ENCODE measurements at regions not wholly inside any gene's neighbourhood (a gene's known extent, or its start where the extent isn't known, plus 50 kb on each side); places are given as distances from the start of the nearest gene placed in this dataset.

DNA sequence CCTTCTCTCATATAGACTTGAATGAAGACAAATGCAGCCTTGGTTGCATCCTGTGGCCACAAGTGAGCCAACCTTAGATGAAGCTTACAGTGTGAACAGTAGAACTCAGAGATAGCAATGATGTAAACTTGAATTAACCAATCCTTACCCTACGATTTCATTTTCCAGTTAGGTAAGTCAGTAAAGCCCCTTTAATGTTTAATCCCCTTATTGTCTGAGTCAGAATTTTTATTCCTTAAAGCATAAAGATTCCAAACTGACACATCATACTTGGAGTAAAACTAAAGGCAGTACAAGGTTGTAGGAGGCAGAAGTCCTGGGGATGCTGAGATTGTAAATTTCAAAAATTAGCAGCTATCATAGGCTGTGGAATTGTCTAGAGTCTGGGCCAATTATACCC is 507.8 kb upstream of the DPH6 start:
- SMC1A ChIA-PET (ENCODE audit: uncharacterized antibody, unreplicated experiment) = no interaction called here
- RAD21 ChIA-PET (ENCODE audit: unreplicated experiment) = no interaction called here
- no peak overlapping the region for H3K4me3 ChIP-seq
- ATAC-seq = no peak
- H3K79me2 ChIP-seq (ENCODE audit: control insufficient read depth, insufficient read depth, low read length) = no peaks in the 10 kb centered on the region
- H3K4me1 ChIP-seq (ENCODE audit: control insufficient read depth, insufficient read depth, low read length) = no peaks in the 10 kb centered on the region
- BruUV-seq (replicated peaks) = no TSS peak
- CTCF ChIA-PET = no interaction called here
- in situ Hi-C loops (cut with MboI) = no loop called here
- no peak for FAIRE-seq
- no peak overlapping the region for H2AFZ ChIP-seq (ENCODE audit: control insufficient read depth, low read depth, low read length)
- no peak overlapping the region for H3K4me2 ChIP-seq (ENCODE audit: control insufficient read depth, insufficient read depth)
- no peaks in the 10 kb centered on the region; the same call in 2 of the 3 replicates for H3K9me3 ChIP-seq (replicated peaks; ENCODE audit: control insufficient read depth, insufficient read depth, low read length)
- no peaks in the 10 kb centered on the region for H4K20me1 ChIP-seq (ENCODE audit: control insufficient read depth, insufficient read depth)
- H3K9ac ChIP-seq (ENCODE audit: control insufficient read depth, insufficient read depth, low read length) = no peak overlapping the region
- POLR2A ChIA-PET = no interaction called here
- intact Hi-C loops (cut with micrococcal nuclease; ENCODE audit: unreplicated experiment) = no loop called here
- WGBS (ENCODE audit: insufficient coverage, insufficient replicate concordance, low lambda C conversion rate, missing lambda C conversion rate) = 0% methylated on average over 1 of the region's 1 CpG
- H3K36me3 ChIP-seq (ENCODE audit: control insufficient read depth in 2 of 2, insufficient read depth in 2 of 2, low read length in 1 of 2) = no peaks in the 10 kb centered on the region
- H3K27me3 ChIP-seq (replicated peaks in 1 of 2; ENCODE audit: control insufficient read depth in 2 of 2, insufficient read depth in 2 of 2, low read length in 1 of 2) = no peaks in the 10 kb centered on the region
- no peak for TF ChIP-seq ZNF274 (IDR thresholded peaks at IDR 0.05; ENCODE audit: insufficient read depth, insufficient read length)
- TF ChIP-seq SUZ12 (IDR thresholded peaks at IDR 0.05; ENCODE audit: unreplicated experiment) = no peak
- no peak for TF ChIP-seq ZBED1 (IDR thresholded peaks at IDR 0.05; ENCODE audit: borderline replicate concordance)
- no peak for TF ChIP-seq ESRRA (IDR thresholded peaks at IDR 0.05; ENCODE audit: low read length)
- no peak for TF ChIP-seq BRCA1 (IDR thresholded peaks at IDR 0.05; ENCODE audit: low read depth, low read length)
- TF ChIP-seq MTA3 (IDR thresholded peaks at IDR 0.05; ENCODE audit: borderline replicate concordance, low read length) = no peak
- no peak for TF ChIP-seq IKZF1 (conservative IDR thresholded peaks at IDR 0.05)
- TF ChIP-seq STAT1 (conservative IDR thresholded peaks at IDR 0.05) = no peak
- TF ChIP-seq, protein P1, sequence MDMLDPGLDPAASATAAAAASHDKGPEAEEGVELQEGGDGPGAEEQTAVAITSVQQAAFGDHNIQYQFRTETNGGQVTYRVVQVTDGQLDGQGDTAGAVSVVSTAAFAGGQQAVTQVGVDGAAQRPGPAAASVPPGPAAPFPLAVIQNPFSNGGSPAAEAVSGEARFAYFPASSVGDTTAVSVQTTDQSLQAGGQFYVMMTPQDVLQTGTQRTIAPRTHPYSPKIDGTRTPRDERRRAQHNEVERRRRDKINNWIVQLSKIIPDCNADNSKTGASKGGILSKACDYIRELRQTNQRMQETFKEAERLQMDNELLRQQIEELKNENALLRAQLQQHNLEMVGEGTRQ (IDR thresholded peaks at IDR 0.05; ENCODE audit: borderline replicate concordance, low read depth, low read length) = no peak
- no peak for TF ChIP-seq LARP7 (IDR thresholded peaks at IDR 0.05)
- TF ChIP-seq NR2C1 (IDR thresholded peaks at IDR 0.05) = no peak
- TF ChIP-seq RELA (IDR thresholded peaks at IDR 0.05; ENCODE audit: borderline replicate concordance, partially characterized antibody) = no peak
- no peak overlapping the region for H3K27ac ChIP-seq (ENCODE audit: control insufficient read depth, insufficient read depth)
- no peak for DNase-seq (ENCODE audit: low read depth, low spot score)

All from GM12878 (cell line).